ENCODE measurements at regions not wholly inside any gene's neighbourhood (a gene's known extent, or its start where the extent isn't known, plus 50 kb on each side); places are given as distances from the start of the nearest gene placed in this dataset.

DNA sequence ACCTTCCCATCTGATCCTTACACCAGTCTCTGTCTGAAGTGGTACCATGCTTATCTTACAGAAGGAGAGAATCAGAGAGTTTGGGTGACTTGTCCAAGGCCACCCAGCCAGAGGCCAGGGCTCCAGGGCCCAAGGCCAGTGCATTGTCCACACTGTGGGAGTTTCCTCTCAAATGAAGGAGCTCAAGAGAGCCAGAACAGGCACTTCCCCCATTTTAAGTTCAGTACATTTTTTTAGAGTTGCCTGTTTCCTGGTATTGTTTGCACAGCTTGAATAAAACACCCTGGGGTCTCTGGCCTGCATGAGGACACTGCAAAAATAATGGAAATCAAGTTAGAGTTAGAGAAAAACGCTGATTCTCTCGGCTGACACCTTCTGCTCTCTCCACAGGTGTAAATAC, 284.0 kb downstream of the SQOR start:
- TF ChIP-seq CTCF (conservative IDR thresholded peaks at IDR 0.05; ENCODE audit: low read depth, low read length) (no peak), EZH2 (IDR thresholded peaks at IDR 0.05; ENCODE audit: borderline replicate concordance, low read depth, low read length, poor library complexity, severe bottlenecking) (no peak)
